ENCODE measurements at regions not wholly inside any gene's neighbourhood (a gene's known extent, or its start where the extent isn't known, plus 50 kb on each side); places are given as distances from the start of the nearest gene placed in this dataset.

- DNase-seq (ENCODE audit: low read depth, low spot score), result peak; percentile 55
- peak overlapping the region; percentile 89 for H3K27ac Mint-ChIP-seq (ENCODE audit: unreplicated experiment)
- TF ChIP-seq CTCF (conservative IDR thresholded peaks at IDR 0.05), result no peak
- no peaks in the 10 kb centered on the region for H3K36me3 Mint-ChIP-seq (ENCODE audit: low read depth)
- peak overlapping the region; percentile 42 for H3K4me3 Mint-ChIP-seq
- H3K9me3 Mint-ChIP-seq, result no peaks in the 10 kb centered on the region
- peaks cover 58% of the 10 kb centered on the region for H3K4me1 Mint-ChIP-seq
- no peaks in the 10 kb centered on the region for H3K27me3 Mint-ChIP-seq (ENCODE audit: low read depth)
These were observed 62.8 kb upstream of the C3orf80 start for GRCh38 chr3:160162440-160162839.

GRCh38 chr3:160163229-160163878 lies 61.9 kb upstream of the C3orf80 start:
- H3K27ac Mint-ChIP-seq (ENCODE audit: unreplicated experiment), result no peak overlapping the region
- no peak overlapping the region for H3K4me3 Mint-ChIP-seq
- H3K27me3 Mint-ChIP-seq (ENCODE audit: low read depth), result no peaks in the 10 kb centered on the region
- H3K9me3 Mint-ChIP-seq, result no peaks in the 10 kb centered on the region
- H3K4me1 Mint-ChIP-seq, result peaks cover 56% of the 10 kb centered on the region
- peak; percentile 66 for TF ChIP-seq CTCF (conservative IDR thresholded peaks at IDR 0.05)
- DNase-seq (ENCODE audit: low read depth, low spot score), result no peak
- H3K36me3 Mint-ChIP-seq (ENCODE audit: low read depth), result no peaks in the 10 kb centered on the region

GRCh38 chr3:160168246-160168645 lies 57.0 kb upstream of the C3orf80 start:
- no peaks in the 10 kb centered on the region for H3K27me3 Mint-ChIP-seq (ENCODE audit: low read depth)
- no peak for DNase-seq (ENCODE audit: low read depth, low spot score)
- TF ChIP-seq CTCF (conservative IDR thresholded peaks at IDR 0.05), result no peak
- H3K4me1 Mint-ChIP-seq, result peaks cover 11% of the 10 kb centered on the region
- no peak overlapping the region for H3K27ac Mint-ChIP-seq (ENCODE audit: unreplicated experiment)
- no peaks in the 10 kb centered on the region for H3K9me3 Mint-ChIP-seq
- H3K4me3 Mint-ChIP-seq, result no peak overlapping the region
- H3K36me3 Mint-ChIP-seq (ENCODE audit: low read depth), result no peaks in the 10 kb centered on the region

- Mint-ChIP-seq H3K27me3 (ENCODE audit: low read depth) (no peaks in the 10 kb centered on the region), H3K36me3 (ENCODE audit: low read depth) (no peaks in the 10 kb centered on the region), H3K4me1 (peaks cover 10% of the 10 kb centered on the region), H3K27ac (ENCODE audit: unreplicated experiment) (no peak overlapping the region), H3K9me3 (no peaks in the 10 kb centered on the region), H3K4me3 (no peak overlapping the region)
- TF ChIP-seq CTCF (conservative IDR thresholded peaks at IDR 0.05), result no peak
- DNase-seq (ENCODE audit: low read depth, low spot score), result no peak
These were observed 55.9 kb upstream of the C3orf80 start for GRCh38 chr3:160169139-160169976.

GRCh38 chr3:160170409-160171370 lies 54.5 kb upstream of the C3orf80 start:
- H3K4me1 Mint-ChIP-seq, result no peaks in the 10 kb centered on the region
- H3K27me3 Mint-ChIP-seq (ENCODE audit: low read depth), result no peaks in the 10 kb centered on the region
- no peaks in the 10 kb centered on the region for H3K9me3 Mint-ChIP-seq
- TF ChIP-seq CTCF (conservative IDR thresholded peaks at IDR 0.05), result no peak
- H3K4me3 Mint-ChIP-seq, result no peak overlapping the region
- DNase-seq (ENCODE audit: low read depth, low spot score), result no peak
- H3K27ac Mint-ChIP-seq (ENCODE audit: unreplicated experiment), result no peak overlapping the region
- H3K36me3 Mint-ChIP-seq (ENCODE audit: low read depth), result no peaks in the 10 kb centered on the region

Data from neural crest cell (in vitro differentiated cells).